WTC11 (cell line): ENCODE measurements at regions not wholly inside any gene's neighbourhood (a gene's known extent, or its start where the extent isn't known, plus 50 kb on each side); places are given as distances from the start of the nearest gene placed in this dataset.

Experiments used
- ATAC-seq: fragments of 200-7000 bp; cut with Tn5 transposase; 2 replicates; pipeline ENCODE4 v1.10.0; 2021; ENCODE audit warnings: mild to moderate bottlenecking, moderate library complexity
- CTCF ChIA-PET: fragments of 300-600 bp; sonication (Branson Sonifier 250); formaldehyde crosslinking; loops from one replicate; lab custom pipeline; 2021; ENCODE audit warnings: antibody characterized with exemption; lab: Charles Lee
- POLR2A ChIA-PET: fragments of 350-600 bp; sonication (Branson Sonifier 250); formaldehyde crosslinking; loops from one replicate; lab custom pipeline; 2021; ENCODE audit warnings: antibody characterized with exemption; lab: Charles Lee
- DNase-seq: peaks from one replicate; pipeline ENCODE4 v3.0.0; 2021; ENCODE audit warnings: low spot score
- H3K27ac Mint-ChIP-seq: 2 replicates; pipeline ENCODE4 v1.8.0; 2021; ENCODE audit warnings: mixed read lengths
- H3K27me3 Mint-ChIP-seq: 2 replicates; pipeline ENCODE4 v1.8.0; 2021; ENCODE audit warnings: low read depth, mild to moderate bottlenecking, moderate library complexity, mixed read lengths
- H3K36me3 Mint-ChIP-seq: 2 replicates; pipeline ENCODE4 v1.8.0; 2021; ENCODE audit warnings: mixed read lengths
- H3K4me1 Mint-ChIP-seq: 2 replicates; pipeline ENCODE4 v1.8.0; 2022; ENCODE audit warnings: mixed read lengths
- H3K4me3 Mint-ChIP-seq: 2 replicates; pipeline ENCODE4 v1.8.0; 2021; ENCODE audit warnings: mild to moderate bottlenecking, moderate library complexity, mixed read lengths
- H3K9me3 Mint-ChIP-seq: 2 replicates; pipeline ENCODE4 v1.8.0; 2021; ENCODE audit warnings: mixed read lengths
- EMX1 ChIP-seq: fragments of 250-450 bp; sonication (Bioruptor Pico); IDR thresholded peaks from 2 replicates; pipeline ENCODE4 v1.8.0; 2021; ENCODE audit warnings: mild to moderate bottlenecking
- MYBL2 ChIP-seq: sonication (generic); formaldehyde crosslinking; IDR thresholded peaks from 2 replicates; pipeline ENCODE4 v1.8.1; 2023; ENCODE audit warnings: mild to moderate bottlenecking, moderate library complexity, missing genetic modification reagents
- RORB ChIP-seq: fragments of 250-450 bp; sonication (Bioruptor Pico); IDR thresholded peaks from 2 replicates; pipeline ENCODE4 v1.9.0; 2021; ENCODE audit warnings: mild to moderate bottlenecking
- ZNF232 ChIP-seq: sonication (generic); formaldehyde crosslinking; IDR thresholded peaks from 2 replicates; pipeline ENCODE4 v1.8.0; 2022; ENCODE audit warnings: mild to moderate bottlenecking, missing genetic modification reagents
- ZNF423 ChIP-seq: fragments of 250-450 bp; sonication (Bioruptor Pico); IDR thresholded peaks from 2 replicates; pipeline ENCODE4 v2.1.2; 2022; ENCODE audit warnings: mild to moderate bottlenecking, moderate library complexity
- TF ChIP-seq, protein P1 (sequence below): fragments of 250-450 bp; sonication (Bioruptor Pico); IDR thresholded peaks from 2 replicates; pipeline ENCODE4 v1.9.0; 2021; ENCODE audit warnings: mild to moderate bottlenecking, borderline replicate concordance
- TF ChIP-seq, protein P2 (sequence below): fragments of 250-450 bp; sonication (Bioruptor Pico); IDR thresholded peaks from 2 replicates; pipeline ENCODE4 v1.9.0; 2021; ENCODE audit warnings: moderate library complexity, mild to moderate bottlenecking, inconsistent platforms, borderline replicate concordance
- TF ChIP-seq, protein P3 (sequence below): sonication (generic); formaldehyde crosslinking; IDR thresholded peaks from 2 replicates; pipeline ENCODE4 v1.8.1; 2023; ENCODE audit warnings: mild to moderate bottlenecking, missing genetic modification reagents, moderate library complexity
- TF ChIP-seq, protein P4 (sequence below): fragments of 200-600 bp; IDR thresholded peaks from 2 replicates; pipeline ENCODE4 v1.8.0; 2022; ENCODE audit warnings: antibody characterized with exemption
- TF ChIP-seq, protein P5 (sequence below): sonication (generic); formaldehyde crosslinking; IDR thresholded peaks from 2 replicates; pipeline ENCODE4 v1.8.0; 2022; ENCODE audit warnings: mild to moderate bottlenecking, missing genetic modification reagents
- TF ChIP-seq, protein P6 (sequence below): sonication (generic); formaldehyde crosslinking; IDR thresholded peaks from 2 replicates; pipeline ENCODE4 v1.8.1; 2022; ENCODE audit warnings: mild to moderate bottlenecking, moderate library complexity, missing genetic modification reagents
- TF ChIP-seq, protein P7 (sequence below): sonication (generic); formaldehyde crosslinking; IDR thresholded peaks from 2 replicates; pipeline ENCODE4 v1.8.0; 2022; ENCODE audit warnings: mild to moderate bottlenecking, missing genetic modification reagents
- TF ChIP-seq, protein P8 (sequence below): sonication (generic); formaldehyde crosslinking; IDR thresholded peaks from 2 replicates; pipeline ENCODE4 v1.8.1; 2023; ENCODE audit warnings: mild to moderate bottlenecking, missing genetic modification reagents
- TF ChIP-seq, protein P9 (sequence below): sonication (generic); formaldehyde crosslinking; IDR thresholded peaks from 2 replicates; pipeline ENCODE4 v1.8.1; 2022; ENCODE audit warnings: mild to moderate bottlenecking, missing genetic modification reagents, moderate library complexity, borderline replicate concordance

DNA sequence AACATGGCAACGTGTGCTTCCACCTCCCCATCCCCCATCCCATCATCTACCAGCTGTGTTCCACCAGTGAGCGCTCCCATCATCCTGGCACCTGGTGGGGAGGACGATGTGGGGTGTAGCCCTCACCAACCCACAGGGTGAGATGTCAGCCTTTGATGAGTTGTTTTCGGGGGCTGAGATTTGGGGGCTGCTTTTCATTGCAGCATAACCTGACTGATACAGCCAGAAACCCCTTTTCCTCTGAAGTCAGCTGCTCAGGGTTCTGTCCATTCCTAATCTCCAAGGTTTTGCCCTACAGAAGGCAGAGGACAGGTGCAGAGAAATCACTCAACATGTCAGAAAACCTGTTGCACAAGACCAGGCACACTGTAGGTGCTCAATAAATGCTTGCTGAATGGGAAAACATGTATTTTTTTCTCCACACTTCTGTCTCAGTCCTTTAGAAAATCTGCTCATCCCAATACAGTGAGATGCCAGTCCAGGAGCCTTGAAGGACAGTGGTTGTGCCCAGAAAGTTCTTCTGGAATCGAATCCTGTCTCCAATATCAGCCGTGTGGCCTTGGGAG, 239.8 kb downstream of the RBM19 start:
- ATAC-seq (no peak), DNase-seq (no peak)
- Mint-ChIP-seq H3K4me3 (no peak overlapping the region), H3K4me1 (0 out of 2 replicates have a peak, but pooled peaks cover 3% of the 10 kb centered on the region), H3K27me3 (peaks cover 11% of the 10 kb centered on the region), H3K9me3 (peaks cover 10% of the 10 kb centered on the region), H3K27ac (no peak overlapping the region), H3K36me3 (no peaks in the 10 kb centered on the region)
- CTCF ChIA-PET: no interaction called here
- POLR2A ChIA-PET: no interaction called here
- TF ChIP-seq EMX1 (no peak), ZNF423 (CRISPR knock-in tag) (no peak), RORB (CRISPR knock-in tag) (no peak), MYBL2 (CRISPR knock-in tag) (no peak), ZNF232 (CRISPR knock-in tag) (no peak)
- TF ChIP-seq, protein P1, sequence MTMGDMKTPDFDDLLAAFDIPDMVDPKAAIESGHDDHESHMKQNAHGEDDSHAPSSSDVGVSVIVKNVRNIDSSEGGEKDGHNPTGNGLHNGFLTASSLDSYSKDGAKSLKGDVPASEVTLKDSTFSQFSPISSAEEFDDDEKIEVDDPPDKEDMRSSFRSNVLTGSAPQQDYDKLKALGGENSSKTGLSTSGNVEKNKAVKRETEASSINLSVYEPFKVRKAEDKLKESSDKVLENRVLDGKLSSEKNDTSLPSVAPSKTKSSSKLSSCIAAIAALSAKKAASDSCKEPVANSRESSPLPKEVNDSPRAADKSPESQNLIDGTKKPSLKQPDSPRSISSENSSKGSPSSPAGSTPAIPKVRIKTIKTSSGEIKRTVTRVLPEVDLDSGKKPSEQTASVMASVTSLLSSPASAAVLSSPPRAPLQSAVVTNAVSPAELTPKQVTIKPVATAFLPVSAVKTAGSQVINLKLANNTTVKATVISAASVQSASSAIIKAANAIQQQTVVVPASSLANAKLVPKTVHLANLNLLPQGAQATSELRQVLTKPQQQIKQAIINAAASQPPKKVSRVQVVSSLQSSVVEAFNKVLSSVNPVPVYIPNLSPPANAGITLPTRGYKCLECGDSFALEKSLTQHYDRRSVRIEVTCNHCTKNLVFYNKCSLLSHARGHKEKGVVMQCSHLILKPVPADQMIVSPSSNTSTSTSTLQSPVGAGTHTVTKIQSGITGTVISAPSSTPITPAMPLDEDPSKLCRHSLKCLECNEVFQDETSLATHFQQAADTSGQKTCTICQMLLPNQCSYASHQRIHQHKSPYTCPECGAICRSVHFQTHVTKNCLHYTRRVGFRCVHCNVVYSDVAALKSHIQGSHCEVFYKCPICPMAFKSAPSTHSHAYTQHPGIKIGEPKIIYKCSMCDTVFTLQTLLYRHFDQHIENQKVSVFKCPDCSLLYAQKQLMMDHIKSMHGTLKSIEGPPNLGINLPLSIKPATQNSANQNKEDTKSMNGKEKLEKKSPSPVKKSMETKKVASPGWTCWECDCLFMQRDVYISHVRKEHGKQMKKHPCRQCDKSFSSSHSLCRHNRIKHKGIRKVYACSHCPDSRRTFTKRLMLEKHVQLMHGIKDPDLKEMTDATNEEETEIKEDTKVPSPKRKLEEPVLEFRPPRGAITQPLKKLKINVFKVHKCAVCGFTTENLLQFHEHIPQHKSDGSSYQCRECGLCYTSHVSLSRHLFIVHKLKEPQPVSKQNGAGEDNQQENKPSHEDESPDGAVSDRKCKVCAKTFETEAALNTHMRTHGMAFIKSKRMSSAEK (CRISPR knock-in tag): no peak
- TF ChIP-seq, protein P2, sequence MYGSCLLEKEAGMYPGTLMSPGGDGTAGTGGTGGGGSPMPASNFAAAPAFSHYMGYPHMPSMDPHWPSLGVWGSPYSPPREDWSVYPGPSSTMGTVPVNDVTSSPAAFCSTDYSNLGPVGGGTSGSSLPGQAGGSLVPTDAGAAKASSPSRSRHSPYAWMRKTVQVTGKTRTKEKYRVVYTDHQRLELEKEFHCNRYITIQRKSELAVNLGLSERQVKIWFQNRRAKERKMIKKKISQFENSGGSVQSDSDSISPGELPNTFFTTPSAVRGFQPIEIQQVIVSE (CRISPR knock-in tag): no peak
- TF ChIP-seq, protein P3, sequence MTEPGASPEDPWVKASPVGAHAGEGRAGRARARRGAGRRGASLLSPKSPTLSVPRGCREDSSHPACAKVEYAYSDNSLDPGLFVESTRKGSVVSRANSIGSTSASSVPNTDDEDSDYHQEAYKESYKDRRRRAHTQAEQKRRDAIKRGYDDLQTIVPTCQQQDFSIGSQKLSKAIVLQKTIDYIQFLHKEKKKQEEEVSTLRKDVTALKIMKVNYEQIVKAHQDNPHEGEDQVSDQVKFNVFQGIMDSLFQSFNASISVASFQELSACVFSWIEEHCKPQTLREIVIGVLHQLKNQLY (CRISPR knock-in tag): no peak
- TF ChIP-seq, protein P4, sequence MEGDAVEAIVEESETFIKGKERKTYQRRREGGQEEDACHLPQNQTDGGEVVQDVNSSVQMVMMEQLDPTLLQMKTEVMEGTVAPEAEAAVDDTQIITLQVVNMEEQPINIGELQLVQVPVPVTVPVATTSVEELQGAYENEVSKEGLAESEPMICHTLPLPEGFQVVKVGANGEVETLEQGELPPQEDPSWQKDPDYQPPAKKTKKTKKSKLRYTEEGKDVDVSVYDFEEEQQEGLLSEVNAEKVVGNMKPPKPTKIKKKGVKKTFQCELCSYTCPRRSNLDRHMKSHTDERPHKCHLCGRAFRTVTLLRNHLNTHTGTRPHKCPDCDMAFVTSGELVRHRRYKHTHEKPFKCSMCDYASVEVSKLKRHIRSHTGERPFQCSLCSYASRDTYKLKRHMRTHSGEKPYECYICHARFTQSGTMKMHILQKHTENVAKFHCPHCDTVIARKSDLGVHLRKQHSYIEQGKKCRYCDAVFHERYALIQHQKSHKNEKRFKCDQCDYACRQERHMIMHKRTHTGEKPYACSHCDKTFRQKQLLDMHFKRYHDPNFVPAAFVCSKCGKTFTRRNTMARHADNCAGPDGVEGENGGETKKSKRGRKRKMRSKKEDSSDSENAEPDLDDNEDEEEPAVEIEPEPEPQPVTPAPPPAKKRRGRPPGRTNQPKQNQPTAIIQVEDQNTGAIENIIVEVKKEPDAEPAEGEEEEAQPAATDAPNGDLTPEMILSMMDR: no peak
- TF ChIP-seq, protein P5, sequence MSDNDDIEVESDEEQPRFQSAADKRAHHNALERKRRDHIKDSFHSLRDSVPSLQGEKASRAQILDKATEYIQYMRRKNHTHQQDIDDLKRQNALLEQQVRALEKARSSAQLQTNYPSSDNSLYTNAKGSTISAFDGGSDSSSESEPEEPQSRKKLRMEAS (CRISPR knock-in tag): no peak
- TF ChIP-seq, protein P6, sequence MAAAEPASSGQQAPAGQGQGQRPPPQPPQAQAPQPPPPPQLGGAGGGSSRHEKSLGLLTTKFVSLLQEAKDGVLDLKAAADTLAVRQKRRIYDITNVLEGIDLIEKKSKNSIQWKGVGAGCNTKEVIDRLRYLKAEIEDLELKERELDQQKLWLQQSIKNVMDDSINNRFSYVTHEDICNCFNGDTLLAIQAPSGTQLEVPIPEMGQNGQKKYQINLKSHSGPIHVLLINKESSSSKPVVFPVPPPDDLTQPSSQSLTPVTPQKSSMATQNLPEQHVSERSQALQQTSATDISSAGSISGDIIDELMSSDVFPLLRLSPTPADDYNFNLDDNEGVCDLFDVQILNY (CRISPR knock-in tag): no peak
- TF ChIP-seq, protein P7, sequence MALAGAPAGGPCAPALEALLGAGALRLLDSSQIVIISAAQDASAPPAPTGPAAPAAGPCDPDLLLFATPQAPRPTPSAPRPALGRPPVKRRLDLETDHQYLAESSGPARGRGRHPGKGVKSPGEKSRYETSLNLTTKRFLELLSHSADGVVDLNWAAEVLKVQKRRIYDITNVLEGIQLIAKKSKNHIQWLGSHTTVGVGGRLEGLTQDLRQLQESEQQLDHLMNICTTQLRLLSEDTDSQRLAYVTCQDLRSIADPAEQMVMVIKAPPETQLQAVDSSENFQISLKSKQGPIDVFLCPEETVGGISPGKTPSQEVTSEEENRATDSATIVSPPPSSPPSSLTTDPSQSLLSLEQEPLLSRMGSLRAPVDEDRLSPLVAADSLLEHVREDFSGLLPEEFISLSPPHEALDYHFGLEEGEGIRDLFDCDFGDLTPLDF (CRISPR knock-in tag): no peak
- TF ChIP-seq, protein P8, sequence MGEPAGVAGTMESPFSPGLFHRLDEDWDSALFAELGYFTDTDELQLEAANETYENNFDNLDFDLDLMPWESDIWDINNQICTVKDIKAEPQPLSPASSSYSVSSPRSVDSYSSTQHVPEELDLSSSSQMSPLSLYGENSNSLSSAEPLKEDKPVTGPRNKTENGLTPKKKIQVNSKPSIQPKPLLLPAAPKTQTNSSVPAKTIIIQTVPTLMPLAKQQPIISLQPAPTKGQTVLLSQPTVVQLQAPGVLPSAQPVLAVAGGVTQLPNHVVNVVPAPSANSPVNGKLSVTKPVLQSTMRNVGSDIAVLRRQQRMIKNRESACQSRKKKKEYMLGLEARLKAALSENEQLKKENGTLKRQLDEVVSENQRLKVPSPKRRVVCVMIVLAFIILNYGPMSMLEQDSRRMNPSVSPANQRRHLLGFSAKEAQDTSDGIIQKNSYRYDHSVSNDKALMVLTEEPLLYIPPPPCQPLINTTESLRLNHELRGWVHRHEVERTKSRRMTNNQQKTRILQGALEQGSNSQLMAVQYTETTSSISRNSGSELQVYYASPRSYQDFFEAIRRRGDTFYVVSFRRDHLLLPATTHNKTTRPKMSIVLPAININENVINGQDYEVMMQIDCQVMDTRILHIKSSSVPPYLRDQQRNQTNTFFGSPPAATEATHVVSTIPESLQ (CRISPR knock-in tag): no peak
- TF ChIP-seq, protein P9, sequence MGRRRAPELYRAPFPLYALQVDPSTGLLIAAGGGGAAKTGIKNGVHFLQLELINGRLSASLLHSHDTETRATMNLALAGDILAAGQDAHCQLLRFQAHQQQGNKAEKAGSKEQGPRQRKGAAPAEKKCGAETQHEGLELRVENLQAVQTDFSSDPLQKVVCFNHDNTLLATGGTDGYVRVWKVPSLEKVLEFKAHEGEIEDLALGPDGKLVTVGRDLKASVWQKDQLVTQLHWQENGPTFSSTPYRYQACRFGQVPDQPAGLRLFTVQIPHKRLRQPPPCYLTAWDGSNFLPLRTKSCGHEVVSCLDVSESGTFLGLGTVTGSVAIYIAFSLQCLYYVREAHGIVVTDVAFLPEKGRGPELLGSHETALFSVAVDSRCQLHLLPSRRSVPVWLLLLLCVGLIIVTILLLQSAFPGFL (CRISPR knock-in tag): no peak
